ENCODE measurements at regions not wholly inside any gene's neighbourhood (a gene's known extent, or its start where the extent isn't known, plus 50 kb on each side); places are given as distances from the start of the nearest gene placed in this dataset.
"Not testable (repeated sequence)": the region's sequence is repeated elsewhere in the genome, so short reads cannot be mapped to it uniquely, and the experiment has no call there.

GRCh38 chr1:194644528-194644927 lies 1458.1 kb upstream of the B3GALT2 start:
- intact Hi-C loops (cut with micrococcal nuclease) = no loop called here
- H3K27me3 Mint-ChIP-seq = no peaks in the 10 kb centered on the region
- POLR2A ChIA-PET = no interaction called here
- H3K4me3 Mint-ChIP-seq = no peak overlapping the region
- no peak for ATAC-seq
- H3K4me1 Mint-ChIP-seq (ENCODE audit: low read depth) = no peaks in the 10 kb centered on the region
- peaks cover 6% of the 10 kb centered on the region for H3K9me3 Mint-ChIP-seq
- H3K36me3 Mint-ChIP-seq (ENCODE audit: low read depth) = no peaks in the 10 kb centered on the region
- TF ChIP-seq CTCF (IDR thresholded peaks at IDR 0.05) = no peak
- H3K27ac Mint-ChIP-seq = no peak overlapping the region
- no peak for DNase-seq
- CTCF ChIA-PET = no interaction called here

DNA sequence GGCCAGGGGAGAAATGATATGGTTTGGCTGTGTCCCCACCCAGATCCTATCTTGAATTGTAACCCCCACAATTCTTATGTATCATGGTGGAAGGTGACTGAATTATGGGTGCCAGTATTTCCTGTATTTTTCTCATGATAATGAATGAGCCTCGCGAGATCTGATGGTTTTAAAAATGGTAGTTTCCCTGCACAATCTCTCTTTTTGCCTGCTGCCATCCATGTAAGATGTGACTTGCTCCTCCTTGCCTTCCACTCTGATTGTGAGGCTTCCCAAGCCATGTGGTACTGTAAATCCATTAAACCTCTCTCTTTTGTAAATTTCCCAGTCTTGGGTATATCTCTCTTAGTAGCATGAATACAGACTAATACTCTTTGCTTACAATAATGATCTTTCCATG lies 1453.9 kb upstream of the B3GALT2 start:
- H3K27ac Mint-ChIP-seq = no peak overlapping the region
- no peak for TF ChIP-seq CTCF (IDR thresholded peaks at IDR 0.05)
- intact Hi-C loops (cut with micrococcal nuclease) = no loop called here
- no peak overlapping the region for H3K4me3 Mint-ChIP-seq
- POLR2A ChIA-PET = no interaction called here
- H3K27me3 Mint-ChIP-seq = no peaks in the 10 kb centered on the region
- H3K9me3 Mint-ChIP-seq = peaks cover 6% of the 10 kb centered on the region
- DNase-seq (no peak), ATAC-seq (no peak)
- CTCF ChIA-PET = no interaction called here
- no peaks in the 10 kb centered on the region for H3K36me3 Mint-ChIP-seq (ENCODE audit: low read depth)
- H3K4me1 Mint-ChIP-seq (ENCODE audit: low read depth) = no peaks in the 10 kb centered on the region

- intact Hi-C loops (cut with micrococcal nuclease) = no loop called here
- Mint-ChIP-seq H3K4me1 (ENCODE audit: low read depth) (no peaks in the 10 kb centered on the region), H3K27ac (no peak overlapping the region), H3K4me3 (no peak overlapping the region), H3K27me3 (peaks cover 1% of the 10 kb centered on the region), H3K36me3 (ENCODE audit: low read depth) (no peaks in the 10 kb centered on the region), H3K9me3 (peaks cover 4% of the 10 kb centered on the region)
- DNase-seq (no peak), ATAC-seq (no peak)
- ChIA-PET CTCF (no interaction called here), POLR2A (no interaction called here)
- TF ChIP-seq CTCF (IDR thresholded peaks at IDR 0.05) = no peak
Measured at GRCh38 chr1:194629011-194629410, 1442.6 kb upstream of the B3GALT2 start.

GRCh38 chr1:194624833-194625232 lies 1438.4 kb upstream of the B3GALT2 start:
- Mint-ChIP-seq H3K4me3 (no peak overlapping the region), H3K36me3 (ENCODE audit: low read depth) (no peaks in the 10 kb centered on the region), H3K27me3 (peaks cover 1% of the 10 kb centered on the region), H3K9me3 (peaks cover 4% of the 10 kb centered on the region), H3K4me1 (ENCODE audit: low read depth) (no peaks in the 10 kb centered on the region), H3K27ac (no peak overlapping the region)
- no peak for TF ChIP-seq CTCF (IDR thresholded peaks at IDR 0.05)
- intact Hi-C loops (cut with micrococcal nuclease) = no loop called here
- ATAC-seq (no peak), DNase-seq (no peak)
- POLR2A ChIA-PET = no interaction called here
- CTCF ChIA-PET = no interaction called here

DNA sequence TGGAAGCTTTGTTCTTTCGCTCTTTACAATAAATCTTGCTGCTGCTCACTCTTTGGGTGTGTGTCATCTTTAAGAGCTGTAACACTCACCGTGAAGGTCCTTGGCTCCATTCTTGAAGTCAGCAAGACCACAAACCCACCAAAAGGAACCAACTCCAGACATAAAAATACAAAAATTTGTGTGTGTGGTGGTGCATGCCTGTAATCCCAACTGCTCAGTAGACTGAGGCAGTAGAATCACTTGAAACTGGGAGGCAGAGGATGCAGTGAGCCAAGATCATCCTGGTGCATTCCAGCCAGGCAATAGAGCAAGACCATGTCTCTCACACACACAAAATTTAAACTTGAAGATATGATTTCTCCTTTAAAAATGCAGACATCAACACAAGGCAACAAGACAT lies 1431.7 kb upstream of the B3GALT2 start:
- no peaks in the 10 kb centered on the region for H3K36me3 Mint-ChIP-seq (ENCODE audit: low read depth)
- CTCF ChIA-PET = no interaction called here
- POLR2A ChIA-PET = no interaction called here
- H3K4me3 Mint-ChIP-seq = no peak overlapping the region
- DNase-seq = no peak
- no peak for ATAC-seq
- TF ChIP-seq CTCF (IDR thresholded peaks at IDR 0.05) = no peak
- intact Hi-C loops (cut with micrococcal nuclease) = no loop called here
- H3K4me1 Mint-ChIP-seq (ENCODE audit: low read depth) = no peaks in the 10 kb centered on the region
- no peak overlapping the region for H3K27ac Mint-ChIP-seq
- no peaks in the 10 kb centered on the region for H3K27me3 Mint-ChIP-seq
- H3K9me3 Mint-ChIP-seq = no peaks in the 10 kb centered on the region

- intact Hi-C loops (cut with micrococcal nuclease); ATAC-seq; POLR2A ChIA-PET; H3K36me3 Mint-ChIP-seq (ENCODE audit: low read depth); H3K4me3 Mint-ChIP-seq; H3K4me1 Mint-ChIP-seq (ENCODE audit: low read depth); DNase-seq; H3K27ac Mint-ChIP-seq; H3K27me3 Mint-ChIP-seq; CTCF ChIA-PET; H3K9me3 Mint-ChIP-seq: not testable (repeated sequence)
Measured at GRCh38 chr1:194617272-194617671, 1430.9 kb upstream of the B3GALT2 start.
